Transverse colon (tissue), 4 donors: ENCODE measurements at regions not wholly inside any gene's neighbourhood (a gene's known extent, or its start where the extent isn't known, plus 50 kb on each side); places are given as distances from the start of the nearest gene placed in this dataset.

Experiments used
- DNase-seq: peaks from one replicate; pipeline ENCODE4 v3.0.0-alpha.2; 2019
- H3K27ac ChIP-seq, 4 donors: fragments of 200-600 bp; sonication (generic); 2 replicates each; pipeline ENCODE4 v1.5.1; 2016 to 2018; ENCODE audit warnings: inconsistent platforms in 4 of 4
- H3K27me3 ChIP-seq: fragments of 200-600 bp; sonication (generic); 2 replicates; pipeline ENCODE4 v1.5.1; 2017; ENCODE audit warnings: inconsistent platforms
- H3K36me3 ChIP-seq, 4 donors: fragments of 200-600 bp; sonication (generic); 2 replicates each; pipeline ENCODE4 v1.5.1; 2017 to 2019; ENCODE audit warnings: inconsistent platforms in 4 of 4
- H3K4me1 ChIP-seq, 4 donors: fragments of 200-600 bp; sonication (generic); 2 replicates each; pipeline ENCODE4 v1.5.1; 2017 to 2020; ENCODE audit warnings: inconsistent platforms in 4 of 4
- H3K4me3 ChIP-seq, 4 donors: fragments of 200-600 bp; sonication (generic); 1 replicate in 1 of 4; 2 replicates in 3 of 4; pipeline versions ENCODE4 v1.5.1 to v1.6.1; 2017 to 2019; ENCODE audit warnings: inconsistent platforms in 4 of 4
- H3K9me3 ChIP-seq, 2 donors: fragments of 200-600 bp; sonication (generic); 2 replicates each; pipeline ENCODE4 v1.5.1; 2017 to 2019; ENCODE audit warnings: inconsistent platforms in 2 of 2
- CTCF ChIP-seq, 5 experiments: fragments of 200-600 bp in 3 of 5; fragments of 450-650 bp in 2 of 5; sonication (generic) in 3 of 5; IDR thresholded peaks; 1 replicate in 2 of 5; 2 replicates in 3 of 5; pipeline ENCODE4 v1.5.1; 2016 to 2017; ENCODE audit warnings: antibody characterized with exemption in 5 of 5, inconsistent platforms in 3 of 5, mild to moderate bottlenecking in 2 of 5, moderate library complexity in 1 of 5
- EP300 ChIP-seq: sonication (generic); formaldehyde crosslinking; IDR thresholded peaks from one replicate; pipeline ENCODE4 v1.6.1; 2017; ENCODE audit warnings: antibody characterized with exemption, low read depth
- POLR2A ChIP-seq: fragments of 450-650 bp; IDR thresholded peaks from one replicate; pipeline ENCODE4 v1.6.1; 2016; ENCODE audit warnings: antibody characterized with exemption, mild to moderate bottlenecking, moderate library complexity
- POLR2AphosphoS5 ChIP-seq, 3 donors: sonication (generic); formaldehyde crosslinking; IDR thresholded peaks; one replicate each; pipeline ENCODE4 v1.6.1; 2016; ENCODE audit warnings: antibody characterized with exemption in 3 of 3
- WGBS, 2 donors: methylation state at CpG; one replicate each; pipeline ENCODE4 v1.1.5; 2018; ENCODE audit warnings: low coverage in 1 of 2; 5-methylcytosine and 5-hydroxymethylcytosine counted together
- in situ Hi-C, 4 donors: fragments of 200-750 bp; cut with MboI; loops; one replicate each; pipeline versions ENCODE4 v1.15.0 to v1.15.1; 2017; ENCODE audit warnings: low sequenced_read_pairs in 3 of 4, low pct_ligation_motif_present in 1 of 4, low pct_unique_long_range_greater_than_20kb in 1 of 4
- intact Hi-C: fragments of 100-400 bp; cut with DNase I; formaldehyde crosslinking; loops from one replicate; pipeline ENCODE4 v1.15.1; 2023; ENCODE audit warnings: low total_unique reads

- WGBS, 2 donors: 14 to 15% methylated on average over 6 of the region's 6 CpGs
These were observed 296.1 kb downstream of the PTPRC start for GRCh38 chr1:198934901-198935305.

GRCh38 chr1:198935306-198935921 is 296.6 kb downstream of the PTPRC start:
- TF ChIP-seq EP300: no peak
- TF ChIP-seq POLR2AphosphoS5 (IDR thresholded peaks at IDR 0.05): peak in 2 of 3 donors; percentile 9 to 42
- 9 to 15% methylated on average over 5 to 9 of the region's 9 CpGs for WGBS, 2 donors

More at GRCh38 chr1:198934901-198935305, 296.1 kb downstream of the PTPRC start:
- intact Hi-C loops: no loop called here
- TF ChIP-seq EP300 (no peak), POLR2A (no peak), POLR2AphosphoS5 (IDR thresholded peaks at IDR 0.05) (no peak), CTCF (IDR thresholded peaks at IDR 0.05) (no peak)
- no peak for DNase-seq
- Histone ChIP-seq H3K27me3 (no peaks in the 10 kb centered on the region), H3K4me1 (peaks cover 0 to 26% (median 10%) of the 10 kb centered on the region in 4 donors), H3K9me3 (no peaks in the 10 kb centered on the region), H3K27ac (peak overlapping the region; percentile 51 to 72 (median 72)), H3K36me3 (no peaks in the 10 kb centered on the region), H3K4me3 (peak overlapping the region in 3 of 4 donors; percentile 16 to 51 (median 29))
- in situ Hi-C loops: no loop called here

GRCh38 chr1:198936371-198937083 is 297.7 kb downstream of the PTPRC start:
- intact Hi-C loops (no loop called here), in situ Hi-C loops (no loop called here)
- DNase-seq: no peak
- Histone ChIP-seq H3K27me3 (no peaks in the 10 kb centered on the region), H3K4me3 (peak overlapping the region in 3 of 4 donors; percentile 29 to 51 (median 35)), H3K27ac (peak overlapping the region; percentile 51 to 72 (median 72)), H3K9me3 (no peaks in the 10 kb centered on the region), H3K4me1 (peaks cover 0 to 26% (median 10%) of the 10 kb centered on the region in 4 donors), H3K36me3 (no peaks in the 10 kb centered on the region)
- TF ChIP-seq POLR2A (no peak), POLR2AphosphoS5 (IDR thresholded peaks at IDR 0.05) (no peak), CTCF (IDR thresholded peaks at IDR 0.05) (no peak), EP300 (no peak)
- 11 to 14% methylated on average over 6 of the region's 6 CpGs for WGBS, 2 donors

More at GRCh38 chr1:198935306-198935921, 296.6 kb downstream of the PTPRC start:
- Histone ChIP-seq H3K4me1 (peaks cover 0 to 26% (median 10%) of the 10 kb centered on the region in 4 donors), H3K9me3 (no peaks in the 10 kb centered on the region), H3K4me3 (peak overlapping the region in 3 of 4 donors; percentile 16 to 51 (median 29)), H3K27me3 (no peaks in the 10 kb centered on the region), H3K36me3 (no peaks in the 10 kb centered on the region), H3K27ac (peak overlapping the region; percentile 51 to 72 (median 72))
- peak; percentile 65 for DNase-seq
- intact Hi-C loops: no loop called here
- in situ Hi-C loops: no loop called here

GRCh38 chr1:198937231-198938031 is 298.6 kb downstream of the PTPRC start:
- TF ChIP-seq EP300 (no peak), CTCF (IDR thresholded peaks at IDR 0.05) (no peak), POLR2A (peak; percentile 75), POLR2AphosphoS5 (IDR thresholded peaks at IDR 0.05) (peak; percentile 87 to 93 (median 92))
- H3K27me3 ChIP-seq: no peaks in the 10 kb centered on the region
- 23 to 35% methylated on average over 5 of the region's 5 CpGs for WGBS, 2 donors
- DNase-seq: peak; percentile 46
- H3K27ac ChIP-seq: peak overlapping the region; percentile 51 to 72 (median 72)
- in situ Hi-C loops (no loop called here), intact Hi-C loops (no loop called here)
- peaks cover 0 to 26% (median 10%) of the 10 kb centered on the region in 4 donors for H3K4me1 ChIP-seq
- H3K4me3 ChIP-seq: peak overlapping the region in 3 of 4 donors; percentile 29 to 51 (median 35)
- H3K9me3 ChIP-seq: no peaks in the 10 kb centered on the region
- H3K36me3 ChIP-seq: no peaks in the 10 kb centered on the region
